GM19025 (cell line): ENCODE measurements at regions not wholly inside any gene's neighbourhood (a gene's known extent, or its start where the extent isn't known, plus 50 kb on each side); places are given as distances from the start of the nearest gene placed in this dataset.
"Not testable (repeated sequence)": the region's sequence is repeated elsewhere in the genome, so short reads cannot be mapped to it uniquely, and the experiment has no call there.

Experiments used
- ATAC-seq: cut with Tn5 transposase; IDR thresholded peaks from one replicate; pipeline ENCODE4 v1.9.1; 2021; ENCODE audit warnings: mild to moderate bottlenecking, low read depth, moderate library complexity; ENCODE audit not compliant: unreplicated experiment

DNA sequence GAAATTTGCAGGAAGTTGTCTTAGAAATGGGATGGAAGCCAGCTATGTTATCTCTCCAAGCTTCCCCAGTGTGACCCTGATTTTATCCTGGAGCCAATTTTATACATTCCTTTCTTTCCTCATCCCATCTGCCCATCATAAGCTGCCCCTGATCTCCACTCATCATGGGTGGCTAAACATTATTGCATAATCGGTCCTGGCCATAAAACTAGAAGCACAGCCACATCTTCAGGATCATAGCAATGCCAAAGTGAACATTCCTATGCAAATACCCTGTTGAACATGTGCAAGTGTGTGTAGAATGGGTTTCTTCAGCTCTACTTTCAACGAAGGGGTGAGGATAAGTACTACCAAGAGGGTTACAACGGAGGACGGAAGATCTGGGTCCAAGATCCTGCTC is 50.6 kb upstream of the COG2 start:
- no peak for ATAC-seq

GRCh38 chr1:230589951-230590350 is 52.3 kb upstream of the COG2 start:
- ATAC-seq = no peak

GRCh38 chr1:230588323-230588746 is 53.9 kb upstream of the COG2 start:
- ATAC-seq = no peak

DNA sequence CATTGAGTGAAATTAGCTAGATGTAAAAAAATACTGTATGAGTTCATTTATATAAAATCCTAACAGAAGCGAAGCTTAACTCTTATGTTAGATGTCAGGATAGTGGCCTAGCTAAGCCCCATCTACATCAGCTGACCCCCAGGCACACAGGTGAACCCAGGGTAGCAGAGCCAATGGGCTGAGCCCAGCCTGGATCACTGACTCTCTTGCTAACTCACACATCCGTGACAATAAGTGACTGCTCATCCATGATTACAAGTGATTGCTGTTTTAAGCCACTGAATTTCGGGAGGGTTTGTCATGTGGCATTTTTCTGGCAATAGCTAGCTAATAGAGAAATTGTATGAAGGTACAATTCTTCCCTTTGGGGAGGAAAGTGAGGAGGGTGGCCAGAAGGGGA is 55.2 kb upstream of the COG2 start:
- ATAC-seq = no peak

GRCh38 chr1:230584660-230585059 is 57.6 kb upstream of the COG2 start:
- no peak for ATAC-seq

GRCh38 chr1:230581446-230582079 is 60.7 kb upstream of the COG2 start:
- ATAC-seq = no peak

DNA sequence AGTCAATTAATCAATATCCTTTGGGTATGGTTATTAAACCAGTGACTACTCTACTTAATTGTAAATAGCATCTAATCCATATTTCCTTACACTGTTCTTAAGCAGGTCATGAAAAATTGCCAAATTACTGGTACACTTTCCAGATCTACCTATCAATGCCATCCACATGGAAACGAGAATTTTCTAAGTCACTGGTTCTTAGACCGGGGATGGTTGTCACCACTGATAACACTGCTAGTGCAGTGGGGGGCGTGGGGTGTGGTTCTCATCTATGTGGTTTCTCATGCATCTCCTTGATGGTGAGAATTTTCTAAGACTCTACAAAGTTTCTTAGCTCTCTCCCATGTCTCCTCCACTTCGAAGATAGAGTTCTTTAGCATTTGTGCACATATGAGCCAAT is 63.7 kb upstream of the COG2 start:
- no peak for ATAC-seq

DNA sequence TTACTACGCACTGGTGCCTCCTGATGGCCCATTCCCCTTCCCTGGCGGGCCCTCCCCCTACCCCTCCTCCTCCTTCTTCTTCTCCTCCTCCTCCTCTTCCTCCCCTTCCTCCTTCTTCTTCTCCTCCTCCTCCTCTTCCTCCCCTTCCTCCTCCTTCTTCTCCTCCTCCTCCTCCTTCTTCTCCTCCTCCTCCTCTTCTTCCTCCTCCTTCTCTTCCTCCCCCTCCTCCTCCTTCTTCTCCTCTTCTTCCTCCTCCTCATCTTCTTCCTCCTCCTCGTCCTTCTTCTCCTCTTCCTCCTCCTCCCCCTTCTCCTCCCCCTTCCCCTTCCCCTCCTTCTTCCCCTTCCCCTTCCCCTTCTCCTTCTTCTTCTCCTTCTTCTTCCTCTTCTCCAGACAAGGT is 64.7 kb upstream of the COG2 start:
- no peak for ATAC-seq

GRCh38 chr1:230575886-230576500 is 66.3 kb upstream of the COG2 start:
- ATAC-seq = no peak

GRCh38 chr1:230574502-230574901 is 67.8 kb upstream of the COG2 start:
- ATAC-seq = no peak

DNA sequence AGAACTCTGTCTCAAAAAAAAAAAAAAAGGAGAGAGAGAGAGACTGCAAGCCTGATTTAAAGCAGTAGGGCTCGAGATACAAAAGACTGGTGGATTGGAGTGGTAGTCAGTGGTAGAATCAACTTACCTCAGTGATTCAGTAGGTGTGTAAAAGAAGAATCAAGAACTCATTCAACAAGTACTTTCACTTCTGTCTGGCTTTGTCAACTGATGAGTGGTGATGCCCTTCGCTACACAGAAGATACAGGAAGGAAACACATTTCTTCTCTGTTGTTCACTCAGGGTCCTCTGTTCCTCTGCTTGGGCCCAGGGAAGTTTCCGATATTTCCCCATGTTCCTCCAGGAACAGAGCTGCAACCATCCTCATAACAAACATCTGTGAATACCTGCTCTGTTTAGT is 68.6 kb upstream of the COG2 start:
- no peak for ATAC-seq

DNA sequence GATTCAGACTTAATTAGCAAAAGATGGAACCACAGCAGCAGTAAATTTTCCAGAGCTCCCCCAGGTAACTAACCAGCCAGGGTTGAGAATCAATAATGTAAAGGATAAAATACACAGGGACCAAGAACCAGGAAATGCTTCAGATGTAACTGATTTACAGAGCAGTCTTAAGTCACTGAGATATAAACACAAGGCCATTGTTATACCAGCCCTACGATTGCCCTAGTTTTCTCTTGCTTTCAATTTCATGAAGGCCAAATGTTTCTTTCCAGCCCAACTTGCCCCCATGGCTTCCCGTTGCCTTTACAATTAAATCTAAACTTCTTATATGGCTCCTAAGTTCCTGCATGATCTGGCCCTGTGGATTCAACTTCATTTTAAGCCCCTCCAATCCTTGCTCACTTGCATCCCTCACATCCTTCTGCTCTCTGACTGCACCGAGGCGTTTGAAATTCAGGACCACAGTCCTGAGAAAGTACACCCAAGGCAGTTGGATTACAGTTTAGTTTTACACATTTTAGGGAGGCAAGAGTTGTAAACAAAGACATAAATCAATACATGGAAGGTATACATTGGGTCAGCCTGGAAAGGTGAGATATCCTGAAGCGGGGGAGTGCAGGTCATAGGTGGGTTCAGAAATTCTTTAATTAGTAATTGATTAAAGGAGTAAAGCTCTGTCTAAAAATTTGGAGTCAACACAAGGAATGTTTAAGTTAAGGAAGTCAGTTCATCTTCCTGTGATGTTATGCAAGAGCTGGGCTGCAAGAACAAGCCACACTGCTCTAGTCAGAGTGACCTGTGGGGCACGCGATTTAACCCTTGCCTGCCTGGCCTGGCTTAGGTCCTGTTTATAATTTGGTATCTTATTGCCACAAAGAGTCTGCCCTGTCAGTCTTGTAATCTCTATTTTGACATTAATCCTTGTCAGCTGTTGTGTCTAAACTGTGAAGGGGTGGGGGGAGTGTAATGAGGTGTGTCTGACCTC is 69.9 kb upstream of the COG2 start:
- no peak for ATAC-seq

DNA sequence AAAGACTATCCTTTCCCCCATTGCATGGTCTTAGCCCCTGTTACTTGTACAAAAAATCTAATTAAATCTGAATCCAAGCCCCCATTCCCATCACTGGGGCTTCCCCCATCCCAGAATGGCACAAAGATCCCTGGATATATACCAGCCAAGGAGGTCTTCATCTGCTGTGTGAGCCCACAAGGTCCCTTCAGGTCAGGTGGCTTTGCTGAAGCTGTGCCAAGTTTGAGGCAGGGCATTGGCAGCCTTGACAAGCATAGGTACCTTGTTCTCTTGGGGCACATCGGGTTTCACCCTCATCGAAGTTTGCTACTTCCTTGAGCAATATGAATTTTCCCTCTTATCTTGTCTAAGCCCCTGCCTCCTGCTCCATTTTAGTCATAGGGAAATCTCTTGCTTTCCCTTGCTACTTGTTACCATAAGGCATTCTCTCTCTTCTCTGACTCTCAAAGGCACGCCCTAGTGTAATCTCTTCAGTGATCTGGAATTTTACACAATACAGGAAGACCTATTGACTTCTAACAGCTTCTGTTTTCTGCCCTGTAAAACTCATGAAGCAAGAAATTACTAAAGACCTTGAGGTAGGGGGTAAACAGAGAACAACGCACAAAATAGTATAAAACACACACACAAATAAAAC is 71.4 kb upstream of the COG2 start:
- ATAC-seq = no peak

- ATAC-seq = no peak
These were observed 73.1 kb upstream of the COG2 start for GRCh38 chr1:230569201-230569600.

GRCh38 chr1:230568676-230569075 is 73.6 kb upstream of the COG2 start:
- no peak for ATAC-seq

DNA sequence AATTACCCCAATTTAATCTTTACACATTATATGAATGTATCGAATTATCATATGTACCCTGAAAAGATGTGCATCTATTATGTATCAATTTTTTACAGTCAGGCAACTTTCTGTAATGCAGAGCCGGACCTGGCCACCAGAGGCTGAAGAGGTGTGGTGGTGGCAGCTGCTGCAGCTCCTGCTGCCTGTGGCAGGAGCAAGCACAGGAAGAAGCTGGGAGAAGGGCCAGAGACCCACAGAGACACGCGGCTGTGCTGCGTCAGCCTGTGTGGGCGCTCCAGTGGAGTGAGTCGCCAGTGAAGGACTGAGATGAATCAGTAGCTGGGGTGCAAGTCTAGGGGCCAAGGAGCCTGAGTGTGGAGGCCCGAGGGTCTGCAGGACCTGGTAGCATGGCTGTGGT is 74.3 kb upstream of the COG2 start:
- ATAC-seq = peak; percentile 67

DNA sequence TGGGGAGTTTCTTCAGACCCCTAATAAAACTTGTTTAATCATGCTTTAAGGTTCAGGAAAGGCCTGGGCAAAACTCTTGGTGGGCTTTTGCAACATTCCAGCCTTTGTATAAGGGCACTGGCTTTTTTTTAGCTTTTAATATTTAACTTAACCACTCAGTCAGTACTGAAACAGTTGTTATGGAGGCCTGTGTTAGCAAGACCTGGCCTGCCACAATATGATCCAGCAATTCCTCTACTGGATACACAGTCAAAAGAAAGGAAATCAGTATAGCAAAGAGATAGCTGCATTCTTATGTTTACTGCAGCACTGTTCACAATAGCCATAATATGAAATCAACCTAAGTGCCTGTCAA is 75.1 kb upstream of the COG2 start:
- ATAC-seq = no peak

DNA sequence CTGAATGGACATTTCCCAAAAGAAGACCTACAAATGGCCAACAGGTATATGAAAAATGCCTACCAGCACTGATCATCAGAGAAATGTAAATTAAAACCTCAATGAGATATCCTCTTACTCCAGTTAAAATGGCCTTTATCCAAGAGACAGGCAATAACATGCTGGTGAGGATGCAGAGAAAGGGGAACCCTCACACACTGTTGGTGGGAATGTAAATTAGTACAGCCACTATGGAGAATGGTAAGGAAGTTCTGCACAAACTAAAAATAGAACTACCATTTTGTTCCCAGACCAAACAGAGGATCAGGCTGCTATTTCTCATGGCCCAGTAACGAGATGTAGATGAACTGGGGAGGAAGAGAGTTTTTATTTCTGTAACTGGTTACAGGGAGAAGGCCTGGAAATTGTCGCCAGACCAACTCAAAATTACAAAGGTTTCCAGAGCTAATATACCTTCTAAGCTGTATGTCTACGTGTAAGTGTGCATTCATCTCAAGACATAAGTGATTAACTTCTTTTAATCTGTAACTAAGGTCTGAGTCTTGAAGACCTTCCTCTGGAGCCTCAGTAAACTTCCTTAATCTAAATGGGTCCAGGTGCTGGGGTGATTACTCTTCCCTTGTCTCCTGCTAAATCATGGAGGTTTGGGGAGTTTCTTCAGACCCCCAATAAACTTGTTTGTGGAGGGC is 75.6 kb upstream of the COG2 start:
- not testable (repeated sequence) for ATAC-seq

DNA sequence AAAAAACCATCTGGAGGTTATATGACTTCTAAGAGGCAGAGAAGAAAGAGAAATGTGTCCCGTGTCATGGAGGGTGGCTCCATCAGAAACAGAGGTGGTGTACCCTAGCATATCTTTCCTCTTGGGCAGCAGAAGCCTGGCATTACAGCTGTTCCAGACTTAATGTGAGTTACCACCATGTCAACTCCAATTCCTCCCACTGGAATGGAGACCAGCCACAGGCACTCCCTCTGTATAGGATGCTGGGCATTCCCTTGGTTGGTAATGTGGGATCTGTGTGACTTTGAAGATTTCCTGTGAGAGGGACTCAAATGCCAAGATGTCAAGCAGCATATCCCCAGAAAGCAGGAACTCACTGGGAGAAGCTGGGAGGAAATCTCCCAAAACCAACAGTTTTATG is 77.1 kb upstream of the COG2 start:
- no peak for ATAC-seq

DNA sequence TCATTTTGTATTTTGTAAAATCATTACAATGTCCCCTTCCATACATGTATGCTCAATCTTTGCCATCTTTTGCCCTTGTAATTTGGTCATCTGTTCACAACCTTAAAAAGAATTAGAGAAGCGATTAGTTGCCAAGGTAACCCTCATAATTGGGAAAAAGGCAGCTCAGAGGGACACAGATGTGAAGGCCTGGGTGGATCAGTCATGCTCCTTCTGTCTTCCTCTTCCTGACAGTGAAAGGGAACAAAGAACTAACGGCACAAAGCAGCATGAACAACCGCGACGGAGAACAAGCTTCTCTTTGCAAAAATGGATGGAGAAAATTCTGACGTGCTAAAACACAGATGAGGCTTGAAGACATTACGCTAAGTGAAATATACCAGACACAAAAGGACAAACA is 78.7 kb upstream of the COG2 start:
- ATAC-seq = no peak

GRCh38 chr1:230561570-230561969 is 80.7 kb upstream of the COG2 start:
- ATAC-seq = no peak
